Naive B cell (primary cell): ENCODE measurements at regions not wholly inside any gene's neighbourhood (a gene's known extent, or its start where the extent isn't known, plus 50 kb on each side); places are given as distances from the start of the nearest gene placed in this dataset.

Experiments
- ATAC-seq, 2 donors: fragments of 150-1000 bp; cut with Tn5 transposase; 2 replicates each; pipeline ENCODE4 v1.10.0; 2021; ENCODE audit warnings: low read depth in 2 of 2, mild to moderate bottlenecking in 2 of 2, moderate library complexity in 2 of 2
- DNase-seq: peaks from one replicate; pipeline ENCODE4 v3.0.0; 2022
- H3K27ac Mint-ChIP-seq, 6 donors: one replicate each; pipeline ENCODE4 v1.8.0; 2020 to 2022; ENCODE audit warnings: mild to moderate bottlenecking in 6 of 6, mixed read lengths in 6 of 6, moderate library complexity in 5 of 6, inconsistent platforms in 2 of 6
- H3K27me3 Mint-ChIP-seq, 3 donors: one replicate each; pipeline ENCODE4 v1.8.0; 2021 to 2022; ENCODE audit warnings: mixed read lengths in 3 of 3, mild to moderate bottlenecking in 1 of 3
- H3K36me3 Mint-ChIP-seq, 2 donors: one replicate each; pipeline ENCODE4 v1.8.0; 2020 to 2022; ENCODE audit warnings: mixed read lengths in 2 of 2, inconsistent platforms in 1 of 2, mild to moderate bottlenecking in 1 of 2
- H3K4me1 Mint-ChIP-seq, 3 donors: one replicate each; pipeline ENCODE4 v1.8.0; 2020 to 2022; ENCODE audit warnings: mixed read lengths in 3 of 3, inconsistent platforms in 1 of 3, mild to moderate bottlenecking in 1 of 3, moderate library complexity in 1 of 3
- H3K4me3 Mint-ChIP-seq, 8 donors: one replicate each; pipeline ENCODE4 v1.8.0; 2020 to 2022; ENCODE audit warnings: mild to moderate bottlenecking in 8 of 8, mixed read lengths in 8 of 8, moderate library complexity in 8 of 8, inconsistent platforms in 2 of 8
- H3K9me3 Mint-ChIP-seq, 7 donors: one replicate each; pipeline ENCODE4 v1.8.0; 2020 to 2022; ENCODE audit warnings: mixed read lengths in 7 of 7, mild to moderate bottlenecking in 5 of 7, inconsistent platforms in 2 of 7, moderate library complexity in 1 of 7

DNA sequence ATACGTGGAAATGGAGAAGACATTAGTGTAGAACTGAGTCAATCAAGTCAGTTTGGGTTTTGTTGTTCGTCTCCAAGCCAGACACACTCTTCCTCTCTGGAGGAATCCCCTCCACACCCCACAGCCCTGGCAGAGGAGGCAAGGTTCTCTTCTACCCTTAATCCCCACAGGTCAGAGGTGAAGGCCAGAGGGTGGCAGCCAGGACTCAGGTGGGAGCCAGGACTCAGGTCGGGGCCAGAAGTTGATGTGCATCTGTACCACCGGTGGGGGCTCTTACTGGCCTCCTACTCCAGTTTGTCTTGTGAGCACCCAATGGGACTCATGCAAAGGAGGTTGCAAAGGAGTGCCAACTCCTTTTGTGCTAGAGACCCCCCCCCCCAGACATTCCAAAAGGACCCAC, 126.4 kb downstream of the TBXT start:
- Mint-ChIP-seq H3K4me1 (no peaks in the 10 kb centered on the region), H3K4me3 (no peak overlapping the region), H3K9me3 (peaks cover 13 to 32% (median 20%) of the 10 kb centered on the region in 7 donors), H3K27me3 (peaks cover 0 to 30% (median 24%) of the 10 kb centered on the region in 3 donors), H3K27ac (no peak overlapping the region), H3K36me3 (no peaks in the 10 kb centered on the region)
- ATAC-seq (no peak), DNase-seq (no peak)

DNA sequence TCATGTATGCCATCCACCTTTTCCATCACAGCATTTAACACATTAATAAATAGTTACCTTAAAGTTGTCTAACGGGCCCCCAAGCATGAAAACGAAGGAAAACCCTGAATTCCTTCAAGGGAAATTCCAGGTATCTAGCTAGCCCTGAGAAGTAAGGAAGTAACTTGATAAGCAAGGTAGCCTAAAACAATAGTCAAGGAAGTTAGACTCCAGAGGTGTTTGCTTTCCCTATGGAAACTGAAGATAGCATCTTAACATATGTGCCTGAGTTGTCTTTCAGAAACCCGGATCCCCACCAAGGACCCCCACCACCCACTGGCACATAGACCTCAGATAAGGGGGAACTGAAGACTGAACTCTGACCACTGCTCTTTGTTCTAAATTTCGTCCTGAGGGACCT, 127.4 kb downstream of the TBXT start:
- peaks cover 0 to 26% (median 22%) of the 10 kb centered on the region in 3 donors for H3K27me3 Mint-ChIP-seq
- no peak overlapping the region for H3K27ac Mint-ChIP-seq
- H3K4me3 Mint-ChIP-seq = no peak overlapping the region
- no peak for ATAC-seq
- H3K9me3 Mint-ChIP-seq = peaks cover 15 to 33% (median 22%) of the 10 kb centered on the region in 7 donors
- H3K4me1 Mint-ChIP-seq = no peaks in the 10 kb centered on the region
- no peaks in the 10 kb centered on the region for H3K36me3 Mint-ChIP-seq
- DNase-seq = no peak

DNA sequence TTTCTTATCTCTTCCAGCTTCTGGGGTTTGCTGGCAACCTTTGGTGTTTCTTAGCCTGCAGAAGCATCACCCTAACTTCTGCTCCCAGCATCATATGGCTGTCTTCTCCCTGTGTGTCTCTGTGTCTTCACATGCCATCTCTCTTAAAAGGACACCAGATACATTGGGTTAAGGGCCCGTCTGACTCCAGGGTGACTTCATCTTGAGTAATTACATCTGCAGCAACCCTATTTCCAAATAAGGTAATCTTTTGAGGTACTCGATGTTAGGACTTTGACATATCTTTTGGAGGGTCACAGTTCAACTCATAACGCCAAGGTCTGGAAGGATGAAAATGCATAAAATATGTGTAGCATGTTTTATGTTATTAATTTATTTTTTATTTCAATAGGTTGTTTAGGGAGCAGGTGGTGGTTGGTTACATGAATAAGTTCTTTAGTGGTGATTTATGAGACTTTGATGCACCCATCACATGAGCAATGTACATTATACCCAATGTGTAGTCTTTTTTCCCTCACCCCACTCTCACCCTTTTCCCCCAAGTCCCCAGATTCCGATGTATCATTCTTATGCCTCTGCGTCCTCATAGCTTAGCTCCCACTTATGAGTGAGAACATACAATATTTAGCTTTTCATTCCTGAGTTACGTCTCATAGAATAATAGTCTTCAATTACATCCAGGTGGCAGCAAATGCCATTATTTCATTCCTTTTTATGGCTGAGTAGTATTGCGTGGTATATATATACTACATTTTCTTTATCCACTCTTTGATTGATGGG, 131.1 kb downstream of the TBXT start:
- Mint-ChIP-seq H3K4me3 (no peak overlapping the region), H3K9me3 (peaks cover 15 to 39% (median 22%) of the 10 kb centered on the region in 7 donors), H3K4me1 (no peaks in the 10 kb centered on the region), H3K27me3 (peaks cover 0 to 12% (median 9%) of the 10 kb centered on the region in 3 donors), H3K36me3 (no peaks in the 10 kb centered on the region), H3K27ac (no peak overlapping the region)
- ATAC-seq = no peak
- no peak for DNase-seq

DNA sequence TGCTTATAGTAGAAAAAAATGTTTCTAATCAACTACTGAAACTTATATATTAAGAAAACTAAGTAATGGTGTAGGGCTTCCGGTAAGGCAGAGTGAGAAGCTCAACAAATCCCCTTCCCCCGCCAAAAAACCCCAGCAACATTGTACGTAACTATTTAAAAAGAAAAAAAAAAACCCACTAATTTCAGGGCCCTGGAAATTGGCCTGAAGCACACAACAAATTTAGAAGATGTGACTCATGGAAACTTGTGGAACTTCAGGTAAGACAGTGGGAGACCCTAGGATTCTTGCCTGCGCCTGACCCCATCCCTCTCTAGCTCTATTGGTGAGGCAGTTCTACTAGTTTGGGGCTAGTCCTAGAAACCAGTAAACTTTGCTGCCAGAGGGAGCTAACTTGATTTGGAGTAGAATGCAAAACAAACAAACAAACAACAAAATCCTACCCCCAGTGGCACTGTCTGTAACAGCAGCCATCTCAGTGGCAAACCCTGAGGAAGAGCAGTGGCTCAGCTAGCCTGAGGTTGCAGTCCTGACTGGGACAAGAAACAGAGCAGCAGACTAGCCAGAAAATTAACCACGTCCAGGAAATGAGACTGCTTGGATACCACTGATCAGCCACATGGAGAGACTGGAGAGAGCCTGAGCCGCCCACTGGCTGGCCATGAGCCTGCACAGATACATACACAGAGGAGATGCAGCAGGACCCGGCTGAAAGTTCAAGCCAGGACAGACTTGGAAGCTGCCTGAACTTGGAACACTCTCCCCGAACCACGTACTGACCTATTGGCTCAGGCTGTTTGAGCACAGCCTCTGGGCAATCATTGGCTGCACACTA, 135.1 kb downstream of the TBXT start:
- H3K36me3 Mint-ChIP-seq = no peaks in the 10 kb centered on the region
- H3K9me3 Mint-ChIP-seq = peaks cover 2 to 20% (median 8%) of the 10 kb centered on the region in 7 donors
- DNase-seq = no peak
- no peak overlapping the region for H3K4me3 Mint-ChIP-seq
- ATAC-seq = no peak
- no peaks in the 10 kb centered on the region for H3K4me1 Mint-ChIP-seq
- H3K27me3 Mint-ChIP-seq = peaks cover 0 to 3% (median 0%) of the 10 kb centered on the region in 3 donors
- H3K27ac Mint-ChIP-seq = no peak overlapping the region

DNA sequence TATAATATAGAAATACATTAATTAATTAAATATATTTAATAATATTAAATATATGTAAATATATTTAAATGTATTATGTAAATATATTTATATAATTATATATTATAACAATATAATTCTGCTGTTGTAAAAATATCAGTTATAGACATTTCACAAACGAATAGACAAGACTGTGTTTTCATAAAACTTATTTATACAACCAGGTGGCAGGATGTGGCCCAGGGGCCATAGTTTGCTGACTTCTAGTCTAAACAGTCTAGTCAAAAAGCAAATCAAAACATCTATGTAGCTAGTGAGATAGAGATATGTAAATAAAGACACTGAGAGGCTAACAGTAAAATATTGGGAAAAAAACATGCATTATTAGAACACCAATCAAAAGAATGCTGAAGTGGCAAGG, 136.4 kb downstream of the TBXT start:
- Mint-ChIP-seq H3K36me3 (no peaks in the 10 kb centered on the region), H3K9me3 (peaks cover 0 to 8% (median 2%) of the 10 kb centered on the region in 7 donors)
- ATAC-seq = no peak

DNA sequence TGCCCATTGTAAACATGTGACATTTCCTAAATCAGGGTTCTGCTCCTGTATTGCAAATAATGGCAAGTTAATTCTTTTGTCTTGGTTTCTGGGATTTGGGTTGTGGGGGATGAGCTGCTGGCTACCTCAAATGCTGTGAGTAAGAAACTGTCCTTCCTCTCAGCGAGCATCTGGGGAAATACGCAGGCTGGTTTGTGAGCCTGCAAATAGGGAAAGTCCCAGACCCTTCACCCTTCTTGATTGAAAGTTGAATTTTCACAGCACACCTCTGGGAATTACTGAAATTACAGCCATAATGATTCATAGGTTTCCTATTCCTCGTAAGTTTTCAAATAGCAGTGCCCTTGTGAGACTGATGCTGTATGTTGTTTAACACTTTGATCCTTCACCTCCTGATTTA, 138.1 kb downstream of the TBXT start:
- Mint-ChIP-seq H3K36me3 (no peaks in the 10 kb centered on the region), H3K9me3 (peaks cover 0 to 8% (median 3%) of the 10 kb centered on the region in 7 donors), H3K27ac (no peak overlapping the region)

More for the DNA sequence above, 136.4 kb downstream of the TBXT start:
- Mint-ChIP-seq H3K4me3 (no peak overlapping the region), H3K4me1 (no peaks in the 10 kb centered on the region), H3K27ac (no peak overlapping the region), H3K27me3 (no peaks in the 10 kb centered on the region)
- no peak for DNase-seq

DNA sequence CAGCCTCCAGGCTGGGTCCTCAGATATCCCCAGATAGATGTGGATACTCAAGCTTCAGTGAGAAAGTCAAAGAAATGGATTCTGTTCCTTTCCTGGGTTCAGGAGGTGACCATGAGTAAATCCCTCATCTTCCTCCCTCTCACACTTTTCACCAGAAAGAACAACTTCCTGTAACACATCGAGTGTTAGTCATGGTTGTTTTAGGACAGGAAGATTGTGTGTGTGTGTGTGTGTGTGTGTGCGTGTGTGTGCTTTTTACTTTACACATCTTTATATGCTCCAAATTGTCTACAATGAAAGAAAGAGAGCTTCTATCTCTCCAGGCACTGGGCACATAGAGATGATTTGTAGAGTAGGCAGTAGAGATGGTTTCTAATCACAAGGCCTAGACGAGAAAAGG, 139.9 kb downstream of the TBXT start:
- Mint-ChIP-seq H3K27ac (no peak overlapping the region), H3K27me3 (peaks cover 0 to 5% (median 4%) of the 10 kb centered on the region in 3 donors), H3K9me3 (peaks cover 0 to 14% (median 5%) of the 10 kb centered on the region in 7 donors), H3K4me3 (no peak overlapping the region), H3K4me1 (no peaks in the 10 kb centered on the region), H3K36me3 (no peaks in the 10 kb centered on the region)
- ATAC-seq (no peak), DNase-seq (no peak)

More for the DNA sequence above, 138.1 kb downstream of the TBXT start:
- H3K4me3 Mint-ChIP-seq = no peak overlapping the region
- ATAC-seq (no peak), DNase-seq (no peak)
- no peaks in the 10 kb centered on the region for H3K4me1 Mint-ChIP-seq
- H3K27me3 Mint-ChIP-seq = no peaks in the 10 kb centered on the region

DNA sequence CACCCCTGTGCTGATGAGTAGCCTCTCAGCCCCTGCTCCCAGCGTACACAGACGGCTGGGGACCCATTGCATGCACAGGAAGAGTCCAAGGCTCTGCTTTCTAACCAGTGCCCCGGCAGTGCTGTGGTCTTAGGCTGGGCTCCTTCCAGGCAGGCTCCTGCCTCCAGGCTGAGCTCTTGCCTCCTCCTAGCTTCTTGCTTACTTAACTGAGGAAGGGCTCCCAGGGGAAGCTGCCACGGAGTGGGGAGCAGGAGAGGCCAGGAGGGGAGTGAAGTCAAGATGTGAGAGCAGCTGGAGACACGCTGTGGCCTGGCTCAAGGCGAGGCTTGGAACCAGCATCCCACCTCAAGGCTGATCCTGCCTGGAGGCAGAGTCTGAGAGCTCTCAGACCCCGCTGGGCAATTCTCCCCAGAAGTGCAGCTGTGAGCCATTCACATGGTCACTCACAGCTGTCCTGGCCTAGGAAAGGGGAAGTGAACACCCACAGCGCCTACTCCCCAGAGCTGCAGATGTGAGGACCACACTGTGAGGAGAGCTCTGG, 141.0 kb downstream of the TBXT start:
- no peak overlapping the region for H3K27ac Mint-ChIP-seq
- ATAC-seq (no peak), DNase-seq (no peak)
- H3K36me3 Mint-ChIP-seq = no peaks in the 10 kb centered on the region
- H3K27me3 Mint-ChIP-seq = peaks cover 0 to 5% (median 4%) of the 10 kb centered on the region in 3 donors
- H3K4me3 Mint-ChIP-seq = no peak overlapping the region
- no peaks in the 10 kb centered on the region for H3K4me1 Mint-ChIP-seq
- peaks cover 0 to 14% (median 7%) of the 10 kb centered on the region in 7 donors for H3K9me3 Mint-ChIP-seq

DNA sequence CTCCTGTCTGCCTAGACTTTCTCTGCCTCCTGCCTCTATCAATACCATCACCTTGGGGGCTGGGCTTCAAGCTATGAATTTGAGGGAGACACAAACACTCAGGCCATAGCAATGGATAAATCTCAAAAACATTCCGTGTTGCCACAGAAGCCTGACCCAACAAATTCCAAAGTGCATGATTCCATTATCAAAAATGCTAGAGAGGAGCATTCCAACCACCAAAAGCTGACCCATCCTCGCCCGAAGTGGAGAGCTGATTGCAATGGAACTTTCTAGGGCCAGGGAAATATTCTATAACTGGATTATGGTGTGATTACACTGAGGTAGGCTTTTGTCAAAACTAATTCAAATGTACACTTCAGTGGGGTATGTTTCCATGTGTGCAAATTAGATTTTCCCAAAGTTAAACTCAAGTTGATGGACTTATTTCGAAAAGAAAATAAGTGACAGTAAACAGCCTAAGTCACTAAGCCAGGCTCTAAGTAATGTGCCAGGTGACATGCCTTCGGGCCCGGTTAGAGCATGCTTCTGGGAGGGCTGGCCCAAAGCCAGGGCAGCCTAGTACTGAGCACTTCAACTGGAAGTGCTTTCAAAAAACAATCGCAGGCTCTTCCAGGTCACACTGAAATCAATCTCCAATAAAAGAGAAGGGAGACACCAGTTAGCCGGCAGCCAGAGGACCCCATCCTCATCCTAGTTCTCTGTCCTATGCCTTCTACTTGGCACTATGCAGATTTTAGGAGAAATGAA, 142.3 kb downstream of the TBXT start:
- no peak for DNase-seq
- ATAC-seq = no peak
- peaks cover 0 to 5% (median 4%) of the 10 kb centered on the region in 3 donors for H3K27me3 Mint-ChIP-seq
- H3K36me3 Mint-ChIP-seq = no peaks in the 10 kb centered on the region
- no peak overlapping the region for H3K27ac Mint-ChIP-seq
- H3K9me3 Mint-ChIP-seq = peaks cover 5 to 22% (median 11%) of the 10 kb centered on the region in 7 donors
- H3K4me3 Mint-ChIP-seq = no peak overlapping the region
- H3K4me1 Mint-ChIP-seq = no peaks in the 10 kb centered on the region

DNA sequence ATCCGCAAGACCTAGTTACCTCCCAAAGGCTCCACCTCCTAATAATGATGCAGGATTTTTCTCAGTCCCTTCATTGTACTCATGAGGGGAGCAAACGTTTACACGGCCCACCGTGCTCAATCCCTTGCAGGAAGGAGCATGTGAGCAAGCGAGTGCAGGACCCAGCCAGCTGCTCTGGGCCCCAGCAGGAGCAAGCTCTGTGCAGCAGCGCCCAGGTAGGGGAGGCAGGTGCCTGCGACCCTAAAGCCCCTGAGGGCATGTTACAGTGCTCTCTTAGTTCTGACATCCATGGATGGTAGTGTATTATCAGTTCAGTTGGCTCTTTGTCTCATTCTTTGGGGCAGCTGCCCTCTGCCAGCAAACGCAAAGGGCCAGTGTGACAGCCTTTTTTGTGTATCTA, 143.4 kb downstream of the TBXT start:
- no peaks in the 10 kb centered on the region for H3K4me1 Mint-ChIP-seq
- DNase-seq (no peak), ATAC-seq (no peak)
- H3K9me3 Mint-ChIP-seq = peaks cover 5 to 23% (median 11%) of the 10 kb centered on the region in 7 donors
- H3K27ac Mint-ChIP-seq = no peak overlapping the region
- peaks cover 0 to 5% (median 4%) of the 10 kb centered on the region in 3 donors for H3K27me3 Mint-ChIP-seq
- no peak overlapping the region for H3K4me3 Mint-ChIP-seq
- H3K36me3 Mint-ChIP-seq = no peaks in the 10 kb centered on the region

DNA sequence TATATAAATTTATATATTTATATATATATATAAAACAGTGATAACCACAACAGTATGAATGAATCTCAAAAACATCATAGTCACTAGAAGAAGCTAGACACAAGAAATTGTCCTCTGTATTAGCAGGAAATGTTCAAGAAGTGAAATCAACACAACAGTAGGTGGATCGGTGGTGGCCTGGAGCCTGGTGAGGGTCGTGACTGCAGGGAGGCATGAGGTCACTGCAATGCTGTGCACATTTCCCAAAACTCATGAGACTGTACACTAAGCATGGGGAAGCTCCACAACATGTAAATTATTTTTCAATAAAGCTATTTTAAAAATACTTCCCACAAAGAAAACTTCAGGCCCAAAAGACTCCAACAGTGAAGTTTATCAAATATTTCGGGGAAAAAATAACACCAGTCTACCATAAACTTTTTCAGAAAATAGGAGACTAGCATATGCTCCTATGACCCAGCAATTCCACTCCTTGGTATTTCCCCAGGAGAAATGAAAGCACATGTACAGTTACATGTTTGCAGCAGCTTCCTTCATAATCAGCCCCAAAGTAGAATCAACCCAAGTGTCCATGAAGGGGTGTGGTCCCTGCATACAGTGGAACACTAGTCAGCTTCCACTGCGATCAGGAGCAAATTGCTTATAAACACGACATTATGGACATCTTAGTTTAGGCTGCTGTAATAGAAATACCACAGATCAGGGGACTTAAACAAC, 144.2 kb downstream of the TBXT start:
- Mint-ChIP-seq H3K9me3 (peaks cover 5 to 29% (median 15%) of the 10 kb centered on the region in 7 donors), H3K4me1 (no peaks in the 10 kb centered on the region), H3K36me3 (no peaks in the 10 kb centered on the region), H3K27ac (no peak overlapping the region), H3K27me3 (peaks cover 0 to 9% (median 5%) of the 10 kb centered on the region in 3 donors), H3K4me3 (no peak overlapping the region)
- ATAC-seq = no peak
- DNase-seq = no peak

DNA sequence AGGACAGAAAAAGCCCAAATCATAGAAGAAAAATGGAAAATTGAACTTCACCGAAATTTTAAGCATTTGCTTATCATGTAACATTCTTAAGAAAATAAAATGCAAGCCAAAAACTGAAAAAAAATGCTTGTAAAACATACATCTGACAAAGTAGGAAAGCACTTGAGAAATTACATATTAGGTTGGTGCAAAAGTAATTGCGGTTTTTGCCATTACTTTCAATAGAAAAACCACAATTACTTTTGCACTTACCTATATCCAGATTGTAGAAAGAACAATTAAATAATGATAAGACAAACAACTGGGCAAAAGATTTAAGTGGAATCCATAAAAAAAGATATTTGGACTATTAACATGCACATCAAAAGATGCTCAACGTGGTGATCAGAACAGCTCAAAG, 146.2 kb downstream of the TBXT start:
- no peak for ATAC-seq
- peaks cover 14 to 49% (median 28%) of the 10 kb centered on the region in 7 donors for H3K9me3 Mint-ChIP-seq

More for the DNA sequence above, 146.2 kb downstream of the TBXT start:
- no peaks in the 10 kb centered on the region for H3K4me1 Mint-ChIP-seq
- H3K27ac Mint-ChIP-seq = no peak overlapping the region
- peaks cover 0 to 8% of the 10 kb centered on the region in 2 donors for H3K36me3 Mint-ChIP-seq
- no peak overlapping the region for H3K4me3 Mint-ChIP-seq
- no peak for DNase-seq
- peaks cover 0 to 15% (median 5%) of the 10 kb centered on the region in 3 donors for H3K27me3 Mint-ChIP-seq
